GM12865 (cell line): ENCODE measurements at regions not wholly inside any gene's neighbourhood (a gene's known extent, or its start where the extent isn't known, plus 50 kb on each side); places are given as distances from the start of the nearest gene placed in this dataset.

Experiments used
- DNase-seq: peaks from one replicate; pipeline ENCODE4 v3.0.0; 2010; ENCODE audit warnings: low read depth
- H3K4me3 ChIP-seq: 2 replicates; pipeline ENCODE4 v1.5.1; 2011; ENCODE audit warnings: mild to moderate bottlenecking, low read depth, low read length, control low read depth
- TF ChIP-seq, protein P1 (sequence below): IDR thresholded peaks from 2 replicates; pipeline ENCODE4 v1.5.1; 2011; ENCODE audit warnings: low read length, control low read depth, low read depth, inconsistent platforms; ENCODE audit not compliant: insufficient read depth; ENCODE audit errors: missing control alignments

DNA sequence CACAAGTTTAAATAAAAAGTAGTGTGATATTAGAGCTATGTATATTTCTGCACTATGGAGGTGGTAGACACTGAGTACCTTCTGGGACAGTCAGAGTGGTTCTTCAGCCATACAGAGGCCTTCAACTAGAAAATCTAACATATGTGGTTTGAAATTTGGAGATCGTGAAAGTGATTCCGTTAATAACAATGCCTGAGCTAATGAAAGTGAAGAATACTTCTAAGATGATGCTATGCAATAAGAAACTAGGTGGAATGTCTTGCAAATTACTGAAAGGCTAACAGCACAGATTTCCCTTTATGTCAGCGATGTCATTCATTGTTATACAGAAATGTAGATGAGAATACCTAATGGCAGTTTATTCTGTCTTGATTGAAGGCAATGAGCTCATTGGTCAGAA, 1984.7 kb upstream of the RAG2 start:
- TF ChIP-seq, protein P1, sequence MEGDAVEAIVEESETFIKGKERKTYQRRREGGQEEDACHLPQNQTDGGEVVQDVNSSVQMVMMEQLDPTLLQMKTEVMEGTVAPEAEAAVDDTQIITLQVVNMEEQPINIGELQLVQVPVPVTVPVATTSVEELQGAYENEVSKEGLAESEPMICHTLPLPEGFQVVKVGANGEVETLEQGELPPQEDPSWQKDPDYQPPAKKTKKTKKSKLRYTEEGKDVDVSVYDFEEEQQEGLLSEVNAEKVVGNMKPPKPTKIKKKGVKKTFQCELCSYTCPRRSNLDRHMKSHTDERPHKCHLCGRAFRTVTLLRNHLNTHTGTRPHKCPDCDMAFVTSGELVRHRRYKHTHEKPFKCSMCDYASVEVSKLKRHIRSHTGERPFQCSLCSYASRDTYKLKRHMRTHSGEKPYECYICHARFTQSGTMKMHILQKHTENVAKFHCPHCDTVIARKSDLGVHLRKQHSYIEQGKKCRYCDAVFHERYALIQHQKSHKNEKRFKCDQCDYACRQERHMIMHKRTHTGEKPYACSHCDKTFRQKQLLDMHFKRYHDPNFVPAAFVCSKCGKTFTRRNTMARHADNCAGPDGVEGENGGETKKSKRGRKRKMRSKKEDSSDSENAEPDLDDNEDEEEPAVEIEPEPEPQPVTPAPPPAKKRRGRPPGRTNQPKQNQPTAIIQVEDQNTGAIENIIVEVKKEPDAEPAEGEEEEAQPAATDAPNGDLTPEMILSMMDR: no peak
- H3K4me3 ChIP-seq: no peak overlapping the region
- no peak for DNase-seq

DNA sequence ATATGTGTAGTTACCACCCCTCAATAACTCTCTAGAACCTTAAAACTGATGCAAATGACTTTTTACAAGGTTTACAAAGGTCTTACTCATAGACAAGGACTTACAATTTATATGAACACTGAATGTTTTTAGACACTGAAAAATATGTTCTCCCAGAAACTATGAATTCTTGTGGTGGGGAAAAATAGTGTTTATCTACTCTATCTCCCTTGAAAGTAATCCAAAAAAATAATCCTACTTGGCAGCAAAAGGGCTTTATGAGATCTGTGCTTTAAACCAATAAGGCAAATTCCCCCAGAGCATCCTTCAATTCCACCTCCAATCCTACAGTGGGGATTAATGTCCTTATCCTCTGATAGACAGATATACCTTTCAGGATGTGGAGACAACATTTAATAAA, 1984.1 kb upstream of the RAG2 start:
- no peak for DNase-seq
- TF ChIP-seq, protein P1: no peak
- no peak overlapping the region for H3K4me3 ChIP-seq

DNA sequence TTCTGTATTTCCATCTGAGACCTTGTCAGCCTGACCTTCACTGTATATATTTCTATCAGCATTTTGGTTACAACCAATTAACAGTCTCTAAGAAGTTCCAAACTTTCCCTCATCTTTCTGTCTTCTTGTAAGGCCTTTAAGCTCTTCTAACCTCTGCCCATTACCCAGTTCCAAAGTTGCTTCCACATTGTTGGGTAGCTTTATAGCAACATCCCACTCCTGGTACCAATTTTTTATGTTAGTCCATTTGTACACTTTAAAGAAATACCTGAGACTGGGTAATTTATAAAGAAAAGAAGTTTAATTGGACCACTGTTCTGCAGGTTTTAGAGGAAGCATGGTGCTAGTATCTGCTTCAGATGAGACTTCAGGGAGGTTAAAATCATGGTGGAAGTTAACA, 1979.7 kb upstream of the RAG2 start:
- TF ChIP-seq, protein P1: no peak
- DNase-seq: no peak
- no peak overlapping the region for H3K4me3 ChIP-seq

DNA sequence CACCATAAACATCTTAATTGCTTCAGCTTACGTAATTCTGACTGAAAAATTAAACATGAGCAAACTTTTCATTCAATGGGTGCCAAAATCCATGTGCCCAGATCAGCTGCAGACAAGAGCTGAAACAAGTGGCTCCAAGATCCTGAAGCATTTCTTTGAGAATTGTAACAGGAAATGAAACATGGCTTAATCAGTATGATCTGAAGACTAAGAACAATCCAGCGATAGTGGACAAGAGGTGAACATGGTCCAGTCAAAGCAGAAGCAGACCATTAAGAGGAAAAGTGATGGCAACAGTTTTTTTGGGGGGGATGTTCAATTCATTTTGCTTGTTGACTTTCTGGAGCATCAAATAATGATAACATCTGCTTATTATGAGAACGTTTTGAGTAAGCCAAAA, 1964.5 kb upstream of the RAG2 start:
- TF ChIP-seq, protein P1: no peak
- no peak overlapping the region for H3K4me3 ChIP-seq
- DNase-seq: no peak

DNA sequence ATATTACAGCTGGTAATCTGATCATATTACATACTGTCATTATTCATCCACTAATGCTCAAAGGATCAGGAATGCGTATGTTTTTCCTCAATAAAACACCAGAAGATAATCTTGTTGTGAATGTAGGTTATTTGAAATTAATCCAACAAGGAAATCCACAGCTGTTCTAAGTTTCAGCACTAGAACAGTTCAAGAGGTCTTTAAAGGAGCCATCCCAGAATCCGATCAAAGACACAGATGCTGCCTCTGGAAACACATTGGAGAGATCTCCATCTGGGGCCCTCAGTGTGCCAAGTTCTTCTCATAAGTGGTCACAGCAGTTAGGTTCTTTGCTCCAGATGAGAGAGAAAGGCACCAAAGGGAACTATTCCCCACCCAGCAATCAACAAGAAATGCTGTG, 1955.1 kb upstream of the RAG2 start:
- TF ChIP-seq, protein P1: no peak
- DNase-seq: no peak
- H3K4me3 ChIP-seq: no peak overlapping the region

DNA sequence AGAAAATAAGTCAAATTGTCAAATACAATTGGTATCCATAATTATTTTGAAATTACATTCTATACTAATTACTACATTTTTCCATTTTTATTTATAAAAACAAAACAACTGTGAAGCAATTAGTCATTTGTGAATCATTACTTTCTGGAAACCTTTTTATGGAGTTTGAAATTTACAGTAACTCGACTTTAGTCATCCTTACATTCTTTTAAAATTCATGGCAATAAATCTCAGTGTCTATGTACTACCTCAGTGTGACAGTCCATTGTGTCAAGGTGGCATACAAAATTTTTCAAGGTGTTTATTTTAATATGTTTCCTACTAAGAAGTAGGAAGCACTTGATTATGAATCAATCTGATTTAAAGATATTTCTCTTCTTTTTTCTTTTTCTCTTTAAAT, 1949.4 kb upstream of the RAG2 start:
- no peak for DNase-seq
- H3K4me3 ChIP-seq: no peak overlapping the region
- TF ChIP-seq, protein P1: no peak

DNA sequence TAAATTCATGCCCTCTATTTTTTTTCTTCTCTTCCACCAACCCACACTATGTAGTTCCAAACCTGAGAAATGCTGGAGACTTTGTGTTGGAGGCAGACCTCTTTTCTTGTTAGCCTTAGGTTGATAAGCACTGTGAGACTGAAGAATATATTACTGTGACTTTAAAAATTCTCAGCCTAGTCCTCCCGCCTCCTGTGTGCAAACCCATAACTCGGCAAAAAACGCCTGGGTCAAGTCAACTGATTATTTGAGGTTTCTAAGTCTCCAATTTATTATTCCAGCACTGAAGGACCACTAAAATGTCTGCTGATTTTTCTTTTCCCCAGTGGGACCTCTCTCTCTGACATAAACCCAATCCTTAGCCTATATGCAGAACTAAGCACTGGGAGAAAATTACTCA, 1946.0 kb upstream of the RAG2 start:
- DNase-seq: no peak
- TF ChIP-seq, protein P1: no peak
- H3K4me3 ChIP-seq: no peak overlapping the region
